GM21737 (cell line): ENCODE measurements at regions not wholly inside any gene's neighbourhood (a gene's known extent, or its start where the extent isn't known, plus 50 kb on each side); places are given as distances from the start of the nearest gene placed in this dataset.
"Not testable (repeated sequence)": the region's sequence is repeated elsewhere in the genome, so short reads cannot be mapped to it uniquely, and the experiment has no call there.

ENCODE experiments used
- ATAC-seq: cut with Tn5 transposase; IDR thresholded peaks from one replicate; pipeline ENCODE4 v1.9.1; 2021; ENCODE audit warnings: mild to moderate bottlenecking, moderate library complexity; ENCODE audit not compliant: unreplicated experiment

DNA sequence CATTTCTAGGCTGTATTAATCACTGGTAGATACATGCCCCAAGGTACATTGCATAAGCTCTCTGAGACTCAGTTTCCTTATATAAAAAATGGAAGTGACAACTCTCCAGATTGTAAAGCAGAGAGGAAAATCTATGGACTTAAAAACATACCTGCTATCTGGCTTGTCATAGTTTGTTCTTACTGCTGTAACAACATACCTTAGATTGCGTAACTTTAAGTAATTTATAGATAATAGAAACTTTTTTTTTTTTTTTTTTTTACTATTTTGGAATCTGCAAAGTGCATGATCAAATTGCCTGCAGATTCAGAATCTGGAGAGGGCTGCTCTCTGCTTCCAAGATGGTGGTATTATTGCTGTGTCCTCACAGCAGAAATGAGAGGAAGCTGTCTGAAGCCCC is 827.7 kb upstream of the BRINP3 start:
- ATAC-seq = no peak

DNA sequence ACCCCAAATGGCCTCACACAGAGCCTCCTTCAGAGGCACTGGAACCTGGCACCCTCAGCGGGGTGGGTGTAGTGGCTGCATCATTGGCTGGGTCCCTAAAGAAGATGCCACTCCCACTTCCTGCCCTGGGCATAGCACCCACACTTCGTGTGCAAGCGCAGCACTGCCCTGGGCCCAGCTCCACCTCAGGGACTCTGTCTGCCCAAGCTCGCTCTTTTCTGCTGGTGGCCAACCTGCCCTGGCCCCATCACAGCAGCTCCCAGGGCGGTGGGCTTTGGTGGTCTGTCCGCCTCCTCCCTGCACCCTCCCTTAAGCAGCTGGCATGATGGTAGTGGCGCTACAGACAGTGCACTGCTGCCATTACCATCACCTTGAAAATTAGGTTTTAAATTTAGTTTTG is 829.3 kb upstream of the BRINP3 start:
- ATAC-seq = no peak

DNA sequence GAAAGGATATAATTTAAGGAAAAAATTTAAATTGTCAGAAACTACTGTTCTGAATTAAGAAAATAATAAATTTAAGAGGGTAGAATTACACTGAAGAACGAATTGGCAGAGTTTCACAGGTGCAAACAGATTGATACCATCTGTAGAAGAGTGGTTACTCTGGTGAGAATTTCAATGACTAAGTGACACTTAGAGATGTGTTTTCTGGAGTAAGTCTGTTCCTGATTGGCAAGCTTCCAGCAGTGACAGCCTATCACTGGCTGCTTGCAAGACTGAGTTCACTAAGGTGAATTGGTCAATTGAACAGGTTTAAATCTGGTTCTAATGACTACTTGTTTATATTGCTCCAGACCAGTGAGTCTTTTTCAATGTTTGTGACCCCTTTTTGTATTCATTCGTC is 838.2 kb upstream of the RGS18 start:
- no peak for ATAC-seq

DNA sequence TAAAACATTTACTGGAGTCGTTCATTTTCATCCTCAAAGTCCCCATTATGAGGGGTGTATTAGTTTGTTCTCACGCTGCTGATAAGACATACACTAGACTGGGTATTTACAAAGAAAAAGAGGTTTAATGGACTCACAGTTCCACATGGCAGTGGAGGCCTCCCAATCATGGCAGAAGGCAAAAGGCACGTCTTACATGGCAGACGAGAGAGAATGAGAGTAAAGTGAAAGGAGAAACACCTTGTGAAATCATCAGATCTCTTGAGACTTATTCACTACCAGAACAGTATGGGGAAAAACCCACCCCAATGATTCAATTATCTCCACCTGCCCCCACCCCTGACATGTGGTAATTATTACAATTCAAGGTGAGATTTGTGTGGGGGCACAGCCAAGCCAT is 830.4 kb upstream of the RGS18 start:
- ATAC-seq = no peak

DNA sequence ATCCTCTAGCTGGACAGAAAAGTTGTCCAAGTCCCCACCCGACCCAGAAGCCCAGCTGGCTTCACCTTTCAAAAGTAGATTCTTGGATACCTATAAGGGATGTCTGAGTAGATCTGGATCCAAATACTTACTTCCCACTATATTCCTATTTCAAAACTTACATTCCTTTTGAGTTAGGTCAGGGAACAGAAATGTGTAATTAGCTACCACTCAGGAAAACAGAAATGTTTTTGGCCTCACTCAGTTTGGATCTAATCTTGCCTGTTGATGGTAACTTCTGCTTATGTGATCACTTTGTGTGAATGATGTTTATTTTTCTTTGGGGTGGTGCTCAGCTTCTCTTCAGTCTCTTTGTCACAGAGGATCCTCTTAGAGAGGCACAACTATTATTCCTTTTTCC is 814.4 kb upstream of the RGS18 start:
- no peak for ATAC-seq

DNA sequence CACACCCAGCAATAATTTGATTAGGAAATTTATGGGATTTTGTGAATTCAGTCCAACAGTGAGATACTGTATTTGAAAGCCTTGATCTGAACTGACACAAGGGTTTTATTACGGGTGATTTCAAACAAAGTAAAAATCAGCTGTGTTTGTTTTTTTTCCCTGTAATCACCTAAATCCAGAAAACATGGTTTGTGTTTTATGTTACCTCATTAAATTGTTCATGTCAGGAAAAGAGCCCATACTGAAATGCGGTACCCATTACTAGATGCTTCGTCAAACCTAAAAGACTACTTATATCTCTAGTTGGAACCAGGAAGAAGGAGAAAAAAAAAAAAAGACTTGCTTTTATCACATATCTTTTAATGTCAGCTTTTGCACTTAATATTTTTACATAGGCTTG is 811.9 kb upstream of the RGS18 start:
- ATAC-seq = no peak

DNA sequence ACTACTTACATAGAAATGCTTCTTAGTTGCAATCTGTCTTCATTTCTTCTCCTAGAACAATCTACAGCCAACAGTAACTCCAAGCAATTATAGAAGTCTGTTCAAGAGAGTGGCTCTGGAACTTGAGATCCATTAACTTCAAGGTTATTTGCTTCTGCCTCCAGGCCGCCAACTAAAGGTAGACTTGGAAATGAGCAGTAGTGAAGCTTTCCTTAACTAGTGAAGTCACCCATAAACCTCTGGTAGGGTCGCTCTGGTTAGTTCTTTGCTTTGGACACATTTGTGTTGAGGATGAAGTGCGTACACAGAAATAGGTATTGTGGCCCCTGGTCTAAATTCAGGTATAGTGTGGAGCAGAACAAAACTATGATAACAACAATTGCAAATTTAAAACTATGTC is 809.9 kb upstream of the RGS18 start:
- ATAC-seq = no peak

DNA sequence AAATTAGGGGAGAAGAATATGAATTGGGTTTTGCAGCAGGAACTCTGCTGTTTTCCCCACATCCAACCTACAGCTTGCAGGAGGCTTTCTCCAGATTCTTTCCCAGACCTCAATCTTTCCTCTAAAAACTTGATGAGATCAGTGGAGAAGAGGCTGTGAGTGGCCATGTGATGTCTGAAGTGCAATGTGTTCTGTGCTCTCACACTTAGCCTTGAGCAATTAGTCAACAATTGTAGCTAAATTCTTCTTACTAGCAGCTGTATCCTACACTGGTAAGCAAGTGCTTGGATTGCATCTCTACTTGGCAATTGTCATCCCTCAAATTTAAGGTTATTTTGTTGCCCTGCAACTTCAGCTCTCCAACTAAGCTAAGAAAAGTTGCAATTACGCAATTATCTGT is 807.3 kb upstream of the RGS18 start:
- no peak for ATAC-seq

DNA sequence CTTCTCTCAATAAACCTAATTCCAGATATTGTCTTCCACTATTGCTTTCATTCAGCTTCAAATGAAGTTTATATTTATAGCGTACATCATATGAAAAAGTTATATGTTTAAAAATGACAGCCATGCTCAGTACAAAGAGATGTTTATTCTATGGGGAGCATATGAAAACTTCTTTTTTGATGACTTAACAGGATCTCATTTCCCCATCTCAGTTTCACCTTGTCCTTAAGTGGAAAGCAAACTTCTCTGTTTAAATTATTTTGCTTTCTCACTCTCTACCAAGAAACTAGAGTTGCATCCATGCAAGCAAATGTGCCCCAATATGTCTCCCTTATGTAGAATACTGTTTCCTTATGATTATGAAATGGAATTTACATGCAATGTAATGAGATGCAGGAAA is 799.5 kb upstream of the RGS18 start:
- no peak for ATAC-seq

DNA sequence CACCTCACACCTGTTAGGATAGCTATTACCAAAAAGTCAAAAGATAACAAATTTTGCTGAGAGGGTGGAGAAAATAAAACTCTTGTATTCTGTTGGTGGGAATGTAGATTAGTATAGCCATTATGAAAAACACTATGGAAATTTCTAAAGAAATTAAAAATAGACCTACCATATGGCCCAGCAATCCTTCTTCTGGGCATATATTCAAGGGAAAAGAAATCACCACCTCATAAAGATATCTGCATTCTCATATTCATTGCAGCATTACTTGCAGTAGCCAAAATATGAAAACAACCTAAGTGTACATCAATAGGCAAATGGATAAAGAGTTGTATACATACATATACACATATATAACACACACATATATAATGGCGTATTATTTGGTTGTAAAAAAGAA is 791.6 kb upstream of the RGS18 start:
- no peak for ATAC-seq

DNA sequence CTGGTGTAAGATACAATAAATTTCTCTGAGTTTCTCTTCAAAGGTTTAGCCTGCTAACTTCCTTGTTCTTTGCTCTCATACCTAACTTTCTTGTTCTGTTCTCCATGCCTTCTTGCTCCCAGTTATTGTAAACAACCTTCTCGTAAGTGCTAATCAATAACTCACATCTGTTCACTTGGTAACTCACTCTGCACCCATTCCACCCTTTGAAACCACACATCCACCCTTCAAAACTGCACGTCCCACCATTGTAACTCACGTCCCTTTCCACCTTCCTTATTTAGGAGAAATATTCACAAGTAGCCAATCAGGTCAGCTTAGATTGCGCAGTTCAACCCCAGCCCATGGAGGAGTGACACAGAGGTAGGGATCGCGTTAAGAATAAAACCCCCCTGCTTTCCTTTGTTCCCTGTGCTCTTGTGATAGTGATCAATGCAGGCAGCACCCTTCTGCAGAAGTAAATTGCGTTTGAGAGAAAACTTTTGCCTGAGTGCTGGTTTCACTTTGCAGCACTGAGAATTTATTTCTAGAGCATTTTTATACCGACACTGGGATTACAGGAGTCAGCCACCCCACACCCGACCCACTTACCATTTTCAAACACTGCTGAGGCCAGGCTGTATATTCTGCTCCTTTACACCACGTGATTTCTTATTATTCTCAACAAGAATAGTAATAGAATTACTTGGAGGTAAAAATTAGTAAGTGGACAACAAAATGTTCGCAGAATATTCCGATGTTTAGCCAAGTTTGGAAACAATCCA is 789.2 kb upstream of the RGS18 start:
- no peak for ATAC-seq

DNA sequence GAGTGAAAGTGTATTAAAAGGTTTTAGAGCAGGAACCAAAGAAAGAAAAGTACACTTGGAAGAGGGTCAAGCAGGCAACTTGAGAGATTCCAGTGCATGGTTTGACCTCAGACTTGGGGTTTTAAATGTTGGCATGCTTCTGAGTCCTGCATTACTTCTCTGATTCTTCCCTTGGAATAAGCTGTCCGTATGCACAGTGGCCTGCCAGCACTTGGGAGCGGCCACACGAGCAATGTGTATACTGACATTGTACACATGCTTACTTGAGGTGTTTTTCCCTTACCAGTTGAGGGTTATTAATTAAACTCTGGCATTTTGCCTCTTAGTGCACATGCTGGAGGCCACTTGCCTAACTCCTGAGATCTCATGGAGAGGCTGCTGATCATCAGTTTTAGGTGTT is 786.6 kb upstream of the RGS18 start:
- no peak for ATAC-seq

DNA sequence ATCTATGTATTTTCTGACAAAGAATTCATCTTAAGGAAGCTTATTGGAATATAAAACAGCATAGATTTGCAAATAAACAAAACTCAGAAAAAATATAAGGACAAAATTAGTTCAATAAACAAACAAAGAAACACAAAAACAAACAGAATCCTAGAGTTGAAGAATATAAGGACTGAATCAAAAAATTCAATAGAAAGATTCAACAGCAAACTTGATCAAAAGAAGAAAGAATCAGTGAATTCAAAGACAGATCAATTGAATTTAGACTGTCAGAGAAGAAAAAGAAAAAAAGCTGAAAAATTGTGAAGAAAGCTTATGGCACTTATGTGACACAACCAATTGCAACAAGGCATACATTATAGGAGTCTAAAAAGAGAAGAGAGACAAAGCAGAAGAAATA is 770.0 kb upstream of the RGS18 start:
- no peak for ATAC-seq

DNA sequence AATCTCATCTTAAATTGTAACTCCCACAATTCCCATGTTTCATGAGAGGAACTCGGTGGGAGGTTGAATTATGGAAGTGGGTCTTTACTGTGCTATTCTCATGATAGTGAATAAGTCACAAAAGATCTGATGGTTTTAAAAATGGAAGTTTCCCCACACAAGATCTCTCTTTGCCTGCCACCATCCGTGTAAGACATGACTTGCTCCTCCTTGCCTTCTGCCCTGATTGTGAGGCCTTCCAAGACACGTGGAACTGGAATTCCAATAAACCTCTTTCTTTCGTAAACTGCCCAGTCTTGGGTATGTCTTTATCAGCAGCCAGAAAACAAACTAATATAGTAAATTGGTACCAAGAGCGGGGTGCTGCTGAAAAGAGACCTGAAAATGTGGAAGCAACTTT is 761.6 kb upstream of the RGS18 start:
- no peak for ATAC-seq

DNA sequence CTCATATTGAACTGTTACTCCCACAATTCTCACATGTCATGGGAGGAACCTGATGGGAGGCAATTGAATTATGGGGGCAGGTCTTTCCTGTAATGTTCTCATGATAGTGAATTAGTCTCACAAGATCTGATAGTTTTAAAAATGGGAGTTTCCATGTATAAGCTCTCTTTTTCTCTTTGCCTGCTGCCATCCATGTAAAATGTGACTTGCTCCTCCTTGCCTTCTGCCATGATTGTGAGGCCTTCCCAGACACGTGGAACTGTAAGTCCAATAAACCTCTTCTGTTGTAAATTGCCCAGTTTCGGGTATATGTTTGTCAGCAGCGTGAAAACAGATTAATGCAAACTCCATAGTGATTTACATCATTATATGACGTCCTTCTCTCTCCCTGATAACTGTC is 759.7 kb upstream of the RGS18 start:
- no peak for ATAC-seq

DNA sequence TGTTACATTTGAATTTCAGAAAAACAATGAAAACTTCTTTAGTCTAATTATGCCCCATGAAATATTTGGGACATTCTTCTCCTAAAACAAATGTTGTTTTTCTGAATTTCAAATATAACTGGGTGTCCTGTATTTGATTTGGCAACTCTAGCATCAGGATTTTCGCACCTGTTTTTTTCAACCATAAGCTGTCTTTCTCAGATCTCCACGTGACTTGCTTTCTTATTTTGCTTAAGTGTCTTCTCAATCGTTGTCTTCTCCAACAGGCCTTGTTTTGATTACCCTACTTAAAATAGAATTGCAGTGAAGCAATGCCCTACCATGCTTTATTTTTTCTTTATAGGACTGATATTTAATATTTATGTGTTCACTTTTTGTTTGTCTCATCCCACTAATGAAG is 752.8 kb upstream of the RGS18 start:
- ATAC-seq = no peak

DNA sequence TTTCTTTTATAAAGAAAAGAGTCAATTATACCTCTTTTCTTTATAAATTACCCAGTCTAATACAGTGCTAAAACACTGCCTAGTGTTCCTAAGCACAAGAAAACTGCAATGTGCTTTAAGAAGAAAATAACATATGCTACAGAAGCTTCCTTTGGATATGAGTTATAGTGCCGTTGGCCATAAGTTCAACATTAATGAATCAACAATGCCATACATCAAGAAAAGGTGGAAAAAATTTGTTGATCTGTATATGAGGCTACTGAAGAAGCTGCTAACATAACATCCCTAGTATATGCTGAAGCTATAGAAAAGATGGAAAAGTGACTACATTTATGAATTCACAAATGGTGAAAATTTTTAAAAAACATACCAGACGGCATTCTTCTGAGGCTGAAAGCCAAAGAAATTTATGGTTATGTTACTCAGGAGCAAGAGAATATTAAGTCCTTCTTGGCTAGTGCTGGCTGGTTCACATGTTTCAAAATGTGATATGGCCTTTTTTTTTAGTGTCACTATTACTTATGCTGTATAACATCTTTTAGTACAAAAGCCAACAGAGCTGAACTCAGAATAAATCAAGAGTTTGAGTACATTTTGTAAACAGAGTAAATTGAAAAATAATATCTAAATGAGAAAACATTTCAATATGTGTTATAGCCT is 743.2 kb upstream of the RGS18 start:
- ATAC-seq = no peak

DNA sequence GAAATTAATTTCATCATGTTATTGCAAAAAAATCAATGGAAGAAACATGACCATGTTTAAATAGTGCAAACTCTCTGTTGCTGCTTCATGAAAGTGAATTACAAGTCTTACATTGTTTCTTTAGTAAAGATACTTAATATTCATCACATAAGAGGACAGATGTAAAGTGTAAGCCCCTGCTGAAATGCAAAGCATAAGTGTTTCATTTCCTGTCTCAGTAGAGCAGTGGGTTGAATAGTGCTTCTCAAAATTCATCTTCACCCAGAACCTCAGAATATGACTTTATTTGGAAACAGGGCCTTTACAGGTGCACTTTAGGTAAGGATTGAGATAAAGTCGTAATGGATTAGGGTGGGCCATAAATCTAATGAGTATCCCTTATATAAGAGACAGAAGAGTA is 738.4 kb upstream of the RGS18 start:
- no peak for ATAC-seq

DNA sequence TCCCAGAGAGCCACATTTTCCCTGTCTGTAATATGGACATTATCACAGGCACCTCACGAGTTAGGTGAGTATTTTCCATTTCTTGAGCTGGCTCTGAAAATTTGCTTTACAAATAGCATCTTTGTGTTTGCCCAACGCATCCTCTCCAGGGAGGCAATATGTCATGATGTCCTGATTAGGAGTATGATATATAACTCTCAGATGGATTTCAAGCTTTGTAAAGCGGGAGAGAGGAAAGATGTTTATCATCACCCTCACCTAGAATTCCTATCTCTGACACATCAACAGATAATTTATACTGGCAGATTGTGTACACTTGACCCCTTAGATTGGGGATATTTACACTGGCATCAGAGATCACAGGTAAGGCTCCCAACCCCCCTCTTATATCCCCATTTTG is 730.7 kb upstream of the RGS18 start:
- no peak for ATAC-seq

DNA sequence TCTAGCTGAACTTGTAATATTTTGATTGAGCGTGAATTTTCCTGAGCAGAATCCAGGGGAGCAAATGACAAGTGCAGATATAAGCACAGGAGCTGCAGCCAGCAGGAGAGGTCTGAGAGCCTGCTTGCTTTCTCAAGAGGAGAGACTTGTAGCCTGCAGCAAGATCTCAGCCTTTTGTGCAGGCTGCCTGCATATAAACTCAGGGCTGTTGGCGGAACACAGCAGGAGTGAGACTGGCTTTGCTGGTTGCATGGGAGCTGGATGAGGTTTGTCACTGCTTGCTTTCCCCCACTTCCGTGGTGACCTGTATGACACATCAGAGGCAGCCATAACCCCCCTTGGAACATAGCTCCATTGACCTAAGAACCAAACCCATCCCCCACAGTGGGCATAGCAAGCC is 725.4 kb upstream of the RGS18 start:
- ATAC-seq = no peak

DNA sequence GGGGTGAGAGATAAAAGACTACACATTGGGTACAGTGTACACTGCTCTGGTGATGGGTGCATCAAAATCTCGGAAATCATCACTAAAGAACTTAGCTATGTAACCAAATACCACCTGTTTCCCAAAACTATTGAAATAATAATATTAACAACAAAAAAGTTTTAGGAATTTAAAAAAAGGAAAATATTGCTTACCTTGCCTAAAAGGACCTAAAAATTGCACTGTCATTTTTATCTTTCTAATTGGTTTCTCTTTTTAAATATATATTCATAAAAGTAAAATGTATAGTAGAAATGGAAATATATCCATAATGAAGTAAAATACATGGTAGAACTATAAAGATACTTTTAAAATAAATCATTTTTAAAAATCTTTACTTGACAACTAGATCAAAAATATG is 719.3 kb upstream of the RGS18 start:
- no peak for ATAC-seq

DNA sequence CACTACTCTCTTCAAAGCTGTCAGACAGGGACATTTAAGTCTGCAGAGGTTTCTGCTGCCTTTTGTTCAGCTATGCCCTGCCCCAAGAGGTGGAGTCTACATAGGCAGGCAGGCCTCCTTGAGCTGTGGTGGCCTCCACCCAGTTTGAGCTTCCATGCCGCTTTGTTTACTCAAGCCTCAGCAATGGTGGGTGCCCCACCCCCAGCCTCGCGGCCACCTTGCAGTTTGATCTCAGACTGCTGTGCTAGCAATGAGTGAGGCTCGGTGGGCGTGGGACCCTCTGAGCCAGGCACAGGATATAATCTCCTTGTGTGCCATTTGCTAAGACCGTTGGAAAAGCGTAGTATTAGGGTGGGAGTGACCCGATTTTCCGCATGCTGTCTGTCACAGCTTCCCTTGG is 710.0 kb upstream of the RGS18 start:
- ATAC-seq = not testable (repeated sequence)

DNA sequence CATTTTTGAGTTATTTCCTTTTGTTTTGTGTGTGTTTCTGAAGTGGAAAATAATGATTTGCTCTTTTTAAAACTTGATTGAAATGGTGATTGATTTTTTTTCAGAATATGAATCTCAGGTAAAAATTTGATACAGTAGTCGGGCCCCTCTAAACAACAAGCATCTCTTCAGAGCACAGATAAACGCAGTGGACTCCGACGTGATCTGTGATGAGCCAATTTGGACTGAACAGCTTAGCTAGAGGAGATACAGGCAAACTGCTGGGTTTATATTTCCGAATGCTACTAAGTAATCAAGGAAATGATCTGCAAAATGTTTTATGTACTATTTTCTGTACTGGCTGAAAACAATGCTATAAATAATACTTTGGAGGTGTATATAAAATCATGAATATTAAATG is 705.7 kb upstream of the RGS18 start:
- no peak for ATAC-seq
